Nephron progenitor cell (in vitro differentiated cells): ENCODE measurements at regions not wholly inside any gene's neighbourhood (a gene's known extent, or its start where the extent isn't known, plus 50 kb on each side); places are given as distances from the start of the nearest gene placed in this dataset.

Source experiments
- DNase-seq: peaks from one replicate; pipeline ENCODE4 v3.0.0; 2021
- H3K27ac Mint-ChIP-seq: 2 replicates; pipeline ENCODE4 v1.8.0; 2021; ENCODE audit warnings: mild to moderate bottlenecking, moderate library complexity, mixed read lengths
- H3K27me3 Mint-ChIP-seq: 2 replicates; pipeline ENCODE4 v1.8.0; 2021; ENCODE audit warnings: mild to moderate bottlenecking, low read depth, mixed read lengths; ENCODE audit not compliant: poor library complexity
- H3K36me3 Mint-ChIP-seq: 2 replicates; pipeline ENCODE4 v1.8.0; 2021; ENCODE audit warnings: low read depth, mixed read lengths
- H3K4me1 Mint-ChIP-seq: 2 replicates; pipeline ENCODE4 v1.8.0; 2021; ENCODE audit warnings: mixed read lengths
- H3K4me3 Mint-ChIP-seq: 2 replicates; pipeline ENCODE4 v1.8.0; 2021; ENCODE audit warnings: mild to moderate bottlenecking, moderate library complexity, mixed read lengths
- H3K9me3 Mint-ChIP-seq: 2 replicates; pipeline ENCODE4 v1.8.0; 2021; ENCODE audit warnings: mild to moderate bottlenecking, moderate library complexity, mixed read lengths
- TF ChIP-seq, protein P1 (sequence below): fragments of 200-600 bp; sonication (generic); IDR thresholded peaks from 2 replicates; pipeline ENCODE4 v1.5.0; 2021; ENCODE audit warnings: antibody characterized with exemption

DNA sequence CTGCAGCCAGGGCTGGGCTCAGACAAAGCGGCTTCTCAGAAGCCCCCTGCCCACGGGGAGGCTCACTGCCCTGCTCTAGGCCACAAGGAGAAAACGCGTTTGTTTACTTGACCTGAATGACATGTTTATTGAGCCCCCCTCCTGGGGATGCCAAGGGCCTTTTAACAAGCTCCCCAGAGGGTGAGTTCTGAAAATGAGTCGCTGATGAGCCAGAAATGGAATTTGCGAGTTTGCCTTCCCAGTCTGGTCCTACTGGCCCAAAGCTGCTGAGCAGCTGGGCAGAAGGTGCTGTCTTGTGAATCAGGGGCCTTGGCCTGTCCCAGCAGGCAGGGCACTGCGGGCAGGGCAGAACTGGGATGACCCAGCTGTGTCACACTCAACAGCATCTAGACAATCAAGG, 120.6 kb downstream of the SYF2 start:
- H3K27me3 Mint-ChIP-seq: peaks cover 66% of the 10 kb centered on the region
- no peak for DNase-seq
- TF ChIP-seq, protein P1, sequence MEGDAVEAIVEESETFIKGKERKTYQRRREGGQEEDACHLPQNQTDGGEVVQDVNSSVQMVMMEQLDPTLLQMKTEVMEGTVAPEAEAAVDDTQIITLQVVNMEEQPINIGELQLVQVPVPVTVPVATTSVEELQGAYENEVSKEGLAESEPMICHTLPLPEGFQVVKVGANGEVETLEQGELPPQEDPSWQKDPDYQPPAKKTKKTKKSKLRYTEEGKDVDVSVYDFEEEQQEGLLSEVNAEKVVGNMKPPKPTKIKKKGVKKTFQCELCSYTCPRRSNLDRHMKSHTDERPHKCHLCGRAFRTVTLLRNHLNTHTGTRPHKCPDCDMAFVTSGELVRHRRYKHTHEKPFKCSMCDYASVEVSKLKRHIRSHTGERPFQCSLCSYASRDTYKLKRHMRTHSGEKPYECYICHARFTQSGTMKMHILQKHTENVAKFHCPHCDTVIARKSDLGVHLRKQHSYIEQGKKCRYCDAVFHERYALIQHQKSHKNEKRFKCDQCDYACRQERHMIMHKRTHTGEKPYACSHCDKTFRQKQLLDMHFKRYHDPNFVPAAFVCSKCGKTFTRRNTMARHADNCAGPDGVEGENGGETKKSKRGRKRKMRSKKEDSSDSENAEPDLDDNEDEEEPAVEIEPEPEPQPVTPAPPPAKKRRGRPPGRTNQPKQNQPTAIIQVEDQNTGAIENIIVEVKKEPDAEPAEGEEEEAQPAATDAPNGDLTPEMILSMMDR: no peak
- H3K4me3 Mint-ChIP-seq: no peak overlapping the region
- peaks cover 22% of the 10 kb centered on the region for H3K9me3 Mint-ChIP-seq
- peaks cover 11% of the 10 kb centered on the region for H3K4me1 Mint-ChIP-seq
- H3K36me3 Mint-ChIP-seq: peaks cover 5% of the 10 kb centered on the region
- H3K27ac Mint-ChIP-seq: no peak overlapping the region

DNA sequence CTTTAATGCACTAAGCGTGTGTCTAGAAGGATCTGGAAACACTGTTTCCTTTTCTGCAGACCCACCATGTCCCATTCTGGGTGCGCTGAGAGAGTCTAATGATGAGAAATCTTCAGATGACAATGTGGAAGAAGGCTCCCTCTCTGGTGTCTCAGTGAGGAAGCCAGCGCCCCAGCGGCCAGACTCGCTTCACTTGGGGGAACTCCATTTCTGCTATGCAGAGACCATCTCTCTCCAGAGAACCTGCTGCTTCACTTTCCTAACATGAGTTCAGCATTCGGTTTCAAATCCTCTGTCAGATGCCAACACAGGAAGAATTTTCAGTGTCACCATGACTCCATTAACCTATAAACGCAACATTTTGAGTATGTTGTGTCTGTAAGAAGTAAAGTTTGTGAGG, 121.8 kb downstream of the SYF2 start:
- Mint-ChIP-seq H3K4me3 (no peak overlapping the region), H3K9me3 (peaks cover 15% of the 10 kb centered on the region), H3K27me3 (peaks cover 74% of the 10 kb centered on the region), H3K36me3 (peaks cover 5% of the 10 kb centered on the region), H3K4me1 (peaks cover 11% of the 10 kb centered on the region), H3K27ac (no peak overlapping the region)
- TF ChIP-seq, protein P1: no peak
- DNase-seq: no peak

DNA sequence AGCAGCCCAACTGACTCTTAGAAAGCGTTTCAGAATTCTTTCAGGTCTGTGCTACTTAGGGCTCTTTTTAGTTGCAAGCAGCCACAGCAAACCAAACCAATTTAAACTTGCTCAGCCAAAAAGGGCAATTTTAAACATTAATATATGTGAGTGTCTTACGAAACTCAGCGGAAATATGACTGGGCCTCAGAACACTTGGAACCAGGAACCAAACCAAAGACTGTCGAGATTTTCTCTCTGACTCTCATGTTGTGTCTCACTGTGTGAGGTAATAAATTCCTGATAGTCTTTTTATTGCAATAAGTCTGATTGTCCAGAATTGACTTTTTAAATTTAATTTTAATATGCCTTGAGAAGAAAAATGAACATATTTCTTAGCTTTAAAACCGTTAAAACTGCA, 122.3 kb downstream of the SYF2 start:
- H3K27ac Mint-ChIP-seq: no peak overlapping the region
- peaks cover 11% of the 10 kb centered on the region for H3K4me1 Mint-ChIP-seq
- no peak for DNase-seq
- H3K9me3 Mint-ChIP-seq: peaks cover 15% of the 10 kb centered on the region
- H3K27me3 Mint-ChIP-seq: peaks cover 73% of the 10 kb centered on the region
- TF ChIP-seq, protein P1: no peak
- no peak overlapping the region for H3K4me3 Mint-ChIP-seq
- peaks cover 5% of the 10 kb centered on the region for H3K36me3 Mint-ChIP-seq

DNA sequence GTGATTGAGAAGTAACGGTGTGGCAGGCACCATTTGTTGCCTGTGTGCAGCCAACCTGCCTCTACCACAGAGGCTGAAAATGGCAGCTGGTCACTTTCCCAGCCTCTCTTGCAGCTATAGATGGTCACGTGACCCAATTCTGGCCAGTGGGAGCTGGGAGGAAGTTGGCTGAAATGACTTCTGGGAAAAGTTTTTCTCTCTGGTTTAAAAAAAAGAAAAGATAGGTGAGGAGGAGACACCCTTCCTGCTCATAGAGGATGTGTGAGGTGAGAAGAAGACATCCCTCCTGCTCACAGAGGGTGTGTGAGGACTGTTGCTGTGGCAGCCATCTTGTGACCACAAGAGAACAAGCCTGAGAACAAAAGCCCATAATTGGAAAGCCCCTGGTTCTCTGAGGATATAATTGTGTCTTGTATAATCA, 122.8 kb downstream of the SYF2 start:
- Mint-ChIP-seq H3K27ac (no peak overlapping the region), H3K4me3 (no peak overlapping the region), H3K36me3 (peaks cover 5% of the 10 kb centered on the region), H3K27me3 (peaks cover 73% of the 10 kb centered on the region), H3K4me1 (peaks cover 11% of the 10 kb centered on the region), H3K9me3 (peaks cover 15% of the 10 kb centered on the region)
- no peak for DNase-seq
- TF ChIP-seq, protein P1: no peak

DNA sequence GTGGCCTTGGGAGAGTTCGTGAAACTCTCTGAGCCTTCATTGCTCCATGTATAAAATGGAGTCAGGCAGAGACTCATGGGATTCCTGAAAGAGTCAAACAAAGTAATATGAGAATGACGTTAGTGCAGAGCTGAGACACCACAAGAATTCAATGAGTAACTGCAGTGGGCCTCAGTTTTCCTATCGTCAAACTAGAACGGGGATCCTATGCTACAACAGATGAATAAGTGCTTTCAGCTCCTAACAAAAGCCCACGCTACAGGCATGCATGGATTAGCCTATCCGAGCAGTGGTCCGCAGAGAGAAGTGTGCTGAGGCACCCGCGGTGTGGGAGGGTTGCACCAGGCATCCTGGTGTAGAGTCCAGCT, 124.7 kb downstream of the SYF2 start:
- Mint-ChIP-seq H3K27ac (no peak overlapping the region), H3K36me3 (peaks cover 5% of the 10 kb centered on the region), H3K9me3 (peaks cover 15% of the 10 kb centered on the region), H3K27me3 (peaks cover 70% of the 10 kb centered on the region), H3K4me3 (no peak overlapping the region), H3K4me1 (peaks cover 6% of the 10 kb centered on the region)
- TF ChIP-seq, protein P1: no peak
- DNase-seq: no peak

DNA sequence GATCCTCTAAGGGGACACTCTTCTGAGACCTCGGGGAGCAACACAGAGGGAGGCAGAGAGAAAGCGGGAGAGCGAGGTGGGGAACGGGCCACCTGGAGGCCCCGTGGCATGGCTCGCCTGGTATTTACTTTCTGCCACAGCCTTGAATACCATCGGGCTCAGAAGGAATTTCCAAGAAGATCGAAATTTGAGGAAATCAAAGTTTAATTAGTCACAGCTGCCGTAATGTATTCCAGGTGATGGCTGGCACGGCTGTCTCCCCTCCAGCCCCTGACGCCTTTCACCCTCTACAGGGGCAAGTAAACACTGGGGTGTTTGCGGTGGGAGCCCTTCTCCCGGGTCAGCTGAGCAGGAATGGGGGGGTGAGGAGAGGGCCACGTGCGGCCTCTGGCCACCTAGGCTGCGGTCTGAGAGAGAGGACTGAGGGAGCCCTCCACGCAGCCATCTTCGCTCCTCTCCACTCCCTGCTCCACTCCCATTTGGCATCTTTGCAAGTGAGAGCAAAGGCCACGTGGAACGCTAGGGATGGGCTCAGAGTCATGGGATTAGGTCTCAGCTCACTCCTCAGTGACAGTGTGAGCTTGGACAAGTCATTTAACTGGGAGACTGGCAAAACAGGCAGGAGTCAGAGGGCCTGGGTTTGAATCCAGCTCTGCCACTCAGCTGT, 125.2 kb downstream of the SYF2 start:
- peaks cover 6% of the 10 kb centered on the region for H3K4me1 Mint-ChIP-seq
- TF ChIP-seq, protein P1: no peak
- no peak for DNase-seq
- no peak overlapping the region for H3K27ac Mint-ChIP-seq
- H3K27me3 Mint-ChIP-seq: peaks cover 71% of the 10 kb centered on the region
- no peak overlapping the region for H3K4me3 Mint-ChIP-seq
- H3K9me3 Mint-ChIP-seq: peaks cover 15% of the 10 kb centered on the region
- H3K36me3 Mint-ChIP-seq: peaks cover 5% of the 10 kb centered on the region
